ENCODE measurements at regions not wholly inside any gene's neighbourhood (a gene's known extent, or its start where the extent isn't known, plus 50 kb on each side); places are given as distances from the start of the nearest gene placed in this dataset.
"Not testable (repeated sequence)": the region's sequence is repeated elsewhere in the genome, so short reads cannot be mapped to it uniquely, and the experiment has no call there.

GRCh38 chr2:224215611-224216010 lies 176.5 kb upstream of the SERPINE2 start:
- TF ChIP-seq CTCF (IDR thresholded peaks at IDR 0.05 in 2 of 3, conservative IDR thresholded peaks at IDR 0.05 in 1 of 3; ENCODE audit: control insufficient read depth in 2 of 3, extremely low read depth in 1 of 3, insufficient read depth in 1 of 3, low read depth in 3 of 3, low read length in 3 of 3); ELK1 (IDR thresholded peaks at IDR 0.05; ENCODE audit: low read depth, low read length); SIN3A (IDR thresholded peaks at IDR 0.05; ENCODE audit: low read depth, low read length); EP300 (IDR thresholded peaks at IDR 0.05; ENCODE audit: borderline replicate concordance in 1 of 2, control insufficient read depth in 1 of 2, low read depth in 2 of 2, low read length in 2 of 2); MXI1 (IDR thresholded peaks at IDR 0.05; ENCODE audit: low read depth, low read length); ZNF274 (IDR thresholded peaks at IDR 0.05; ENCODE audit: insufficient read depth, insufficient read length); SMARCA5 (IDR thresholded peaks at IDR 0.05); CBFB (IDR thresholded peaks at IDR 0.05; ENCODE audit: low read depth); SP1 (IDR thresholded peaks at IDR 0.05; ENCODE audit: low read depth, low read length): not testable (repeated sequence)

Measured in GM12878 (cell line).